ENCODE measurements at regions not wholly inside any gene's neighbourhood (a gene's known extent, or its start where the extent isn't known, plus 50 kb on each side); places are given as distances from the start of the nearest gene placed in this dataset.

- no peak for DNase-seq
These were observed 60.0 kb upstream of the SPRY2 start for GRCh38 chr13:80400865-80401426.

GRCh38 chr13:80400164-80400864 lies 59.4 kb upstream of the SPRY2 start:
- no peak for DNase-seq

GRCh38 chr13:80399340-80400163 lies 58.6 kb upstream of the SPRY2 start:
- DNase-seq, result no peak

Measured in hindlimb muscle (tissue), 1 donor.